ENCODE measurements at regions not wholly inside any gene's neighbourhood (a gene's known extent, or its start where the extent isn't known, plus 50 kb on each side); places are given as distances from the start of the nearest gene placed in this dataset.

GRCh38 chr2:486371-486770 lies 190.8 kb downstream of the TMEM18 start:
- CTCF ChIA-PET = no interaction called here

More at GRCh38 chr2:486371-486770, 190.8 kb downstream of the TMEM18 start:
- no peaks in the 10 kb centered on the region for H3K4me1 ChIP-seq (ENCODE audit: control insufficient read depth, extremely low read depth, insufficient read depth, low read length)
- FAIRE-seq = no peak
- H3K27me3 ChIP-seq (ENCODE audit: control insufficient read depth in 2 of 2, insufficient read depth in 2 of 2, low read length in 2 of 2) = no peaks in the 10 kb centered on the region
- H3K4me2 ChIP-seq (ENCODE audit: insufficient read depth, low read length) = no peak overlapping the region
- H3K79me2 ChIP-seq (ENCODE audit: control insufficient read depth, insufficient read depth, low read length) = no peaks in the 10 kb centered on the region
- POLR2A ChIA-PET = no interaction called here
- no peak overlapping the region for H2AFZ ChIP-seq (ENCODE audit: low read depth, low read length)
- no peaks in the 10 kb centered on the region for H3K36me3 ChIP-seq (ENCODE audit: control insufficient read depth in 2 of 2, extremely low read depth in 1 of 2, insufficient read depth in 2 of 2, low read length in 2 of 2)
- intact Hi-C loops (cut with micrococcal nuclease) (no loop called here), dilution Hi-C loops (cut with MboI; ENCODE audit: extremely low pct_ligation_motif_present, low sequenced_read_pairs) (no loop called here)
- TF ChIP-seq POLR2A (IDR thresholded peaks at IDR 0.05; ENCODE audit: low read depth, low read length) = no peak
- TF ChIP-seq MAX (IDR thresholded peaks at IDR 0.05; ENCODE audit: insufficient read depth, insufficient read length) = no peak
- TF ChIP-seq EZH2 (IDR thresholded peaks at IDR 0.05; ENCODE audit: borderline replicate concordance, low read depth, low read length, severe bottlenecking) = no peak
- no peak for TF ChIP-seq JUN (IDR thresholded peaks at IDR 0.05; ENCODE audit: borderline replicate concordance, insufficient read depth, insufficient read length, low read depth)
- TF ChIP-seq MYC (IDR thresholded peaks at IDR 0.05; ENCODE audit: low read depth, low read length) = no peak
- TF ChIP-seq POLR2AphosphoS5 (IDR thresholded peaks at IDR 0.05; ENCODE audit: insufficient read depth, low read depth, low read length) = no peak
- TF ChIP-seq FOS (IDR thresholded peaks at IDR 0.05; ENCODE audit: borderline replicate concordance, insufficient read depth, low read length) = no peak
- no peak for TF ChIP-seq GATA2 (IDR thresholded peaks at IDR 0.05; ENCODE audit: insufficient read depth, insufficient read length, low read depth, low read length)
- TF ChIP-seq, protein P1, sequence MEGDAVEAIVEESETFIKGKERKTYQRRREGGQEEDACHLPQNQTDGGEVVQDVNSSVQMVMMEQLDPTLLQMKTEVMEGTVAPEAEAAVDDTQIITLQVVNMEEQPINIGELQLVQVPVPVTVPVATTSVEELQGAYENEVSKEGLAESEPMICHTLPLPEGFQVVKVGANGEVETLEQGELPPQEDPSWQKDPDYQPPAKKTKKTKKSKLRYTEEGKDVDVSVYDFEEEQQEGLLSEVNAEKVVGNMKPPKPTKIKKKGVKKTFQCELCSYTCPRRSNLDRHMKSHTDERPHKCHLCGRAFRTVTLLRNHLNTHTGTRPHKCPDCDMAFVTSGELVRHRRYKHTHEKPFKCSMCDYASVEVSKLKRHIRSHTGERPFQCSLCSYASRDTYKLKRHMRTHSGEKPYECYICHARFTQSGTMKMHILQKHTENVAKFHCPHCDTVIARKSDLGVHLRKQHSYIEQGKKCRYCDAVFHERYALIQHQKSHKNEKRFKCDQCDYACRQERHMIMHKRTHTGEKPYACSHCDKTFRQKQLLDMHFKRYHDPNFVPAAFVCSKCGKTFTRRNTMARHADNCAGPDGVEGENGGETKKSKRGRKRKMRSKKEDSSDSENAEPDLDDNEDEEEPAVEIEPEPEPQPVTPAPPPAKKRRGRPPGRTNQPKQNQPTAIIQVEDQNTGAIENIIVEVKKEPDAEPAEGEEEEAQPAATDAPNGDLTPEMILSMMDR (IDR thresholded peaks at IDR 0.05; ENCODE audit: extremely low read depth in 1 of 2, insufficient read depth in 1 of 2, low read depth in 1 of 2, low read length in 2 of 2) = no peak
- no peak overlapping the region for H3K27ac ChIP-seq (ENCODE audit: insufficient read depth, low read depth, low read length)
- no peak overlapping the region for H3K9ac ChIP-seq (replicated peaks; ENCODE audit: extremely low read depth, insufficient read depth, low read length)
- peaks cover 3% of the 10 kb centered on the region for H3K9me3 ChIP-seq (replicated peaks; ENCODE audit: control insufficient read depth, insufficient read depth, low read length)
- no peaks in the 10 kb centered on the region for H4K20me1 ChIP-seq (replicated peaks; ENCODE audit: control insufficient read depth, extremely low read depth, insufficient read depth, low read length)
- no TSS peak for BruUV-seq (replicated peaks)
- H3K4me3 ChIP-seq (replicated peaks in 1 of 3; ENCODE audit: insufficient read depth in 1 of 3, low read depth in 1 of 3, low read length in 3 of 3) = no peak overlapping the region
- no peaks in the 10 kb centered on the region for H3K9me1 ChIP-seq (replicated peaks; ENCODE audit: control insufficient read depth, extremely low read depth, insufficient read depth, low read length)
- no peak for DNase-seq (ENCODE audit: low read depth, low spot score)

All from endothelial cell of umbilical vein (primary cell).